Neural cell (in vitro differentiated cells): ENCODE measurements at regions not wholly inside any gene's neighbourhood (a gene's known extent, or its start where the extent isn't known, plus 50 kb on each side); places are given as distances from the start of the nearest gene placed in this dataset.

ENCODE experiments used
- H2AFZ ChIP-seq: fragments of 200-600, 300-800 bp; sonication (generic), shearing (Covaris generic); 2 replicates; pipeline ENCODE4 v1.6.0; 2014; ENCODE audit warnings: low read depth, mild to moderate bottlenecking, antibody characterized with exemption, low read length, moderate library complexity
- H3F3A ChIP-seq: fragments of 200-600 bp; shearing (Covaris generic); 2 replicates; pipeline ENCODE4 v1.6.1; 2016; ENCODE audit warnings: mild to moderate bottlenecking, moderate library complexity, mixed read lengths, antibody characterized with exemption, low read length; ENCODE audit not compliant: insufficient read depth, poor library complexity, severe bottlenecking
- H3K27ac ChIP-seq: fragments of 200-600, 300-800 bp; sonication (generic), shearing (Covaris generic); 2 replicates; pipeline ENCODE4 v1.5.1; 2014; ENCODE audit warnings: mild to moderate bottlenecking, low read length, moderate library complexity
- H3K27me3 ChIP-seq: fragments of 300-800, 200-600 bp; sonication (generic), shearing (Covaris generic); 2 replicates; pipeline ENCODE4 v1.6.0; 2014; ENCODE audit warnings: mild to moderate bottlenecking, low read depth, low read length, moderate library complexity; ENCODE audit not compliant: insufficient read depth
- H3K36me3 ChIP-seq: fragments of 300-800, 200-600 bp; sonication (generic), shearing (Covaris generic); 2 replicates; pipeline ENCODE4 v1.5.1; 2014; ENCODE audit warnings: mild to moderate bottlenecking, antibody characterized with exemption, low read length, moderate library complexity; ENCODE audit not compliant: insufficient read depth
- H3K4me2 ChIP-seq: fragments of 300-800, 200-600 bp; sonication (generic), shearing (Covaris generic); 2 replicates; pipeline ENCODE4 v1.6.0; 2014; ENCODE audit warnings: mild to moderate bottlenecking, low read length
- H3K4me3 ChIP-seq: fragments of 300-800, 200-600 bp; sonication (generic), shearing (Covaris generic); 2 replicates; pipeline ENCODE4 v1.5.1; 2014; ENCODE audit warnings: mild to moderate bottlenecking, low read length, moderate library complexity
- H3K79me2 ChIP-seq: fragments of 200-600 bp; shearing (Covaris generic); replicated peaks from 2 replicates; pipeline ENCODE4 v1.6.0; 2014; ENCODE audit warnings: mild to moderate bottlenecking, low read length, moderate library complexity; ENCODE audit not compliant: insufficient read depth
- H3K9ac ChIP-seq: fragments of 300-800, 200-600 bp; sonication (generic), shearing (Covaris generic); 2 replicates; pipeline ENCODE4 v1.6.1; 2016; ENCODE audit warnings: mild to moderate bottlenecking, low read length, mixed read lengths
- H3K9me2 ChIP-seq: fragments of 200-600 bp; shearing (Covaris generic); 2 replicates; pipeline ENCODE4 v1.6.1; 2016; ENCODE audit warnings: mild to moderate bottlenecking, low read length, mixed read lengths; ENCODE audit not compliant: insufficient read depth
- H3K9me3 ChIP-seq: fragments of 200-600, 300-800 bp; sonication (generic), shearing (Covaris generic); 2 replicates; pipeline ENCODE4 v1.6.1; 2016; ENCODE audit warnings: mild to moderate bottlenecking, mixed run types, low read length, moderate library complexity, mixed read lengths
- H4K20me1 ChIP-seq: fragments of 200-600 bp; shearing (Covaris generic); 2 replicates; pipeline ENCODE4 v1.6.1; 2016; ENCODE audit warnings: mild to moderate bottlenecking, mixed run types; ENCODE audit not compliant: insufficient read depth
- EP300 ChIP-seq: fragments of 450-650 bp; conservative IDR thresholded peaks from 2 replicates; pipeline ENCODE4 v1.6.1; 2014; ENCODE audit warnings: antibody characterized with exemption, mild to moderate bottlenecking, moderate library complexity; ENCODE audit not compliant: poor library complexity, severe bottlenecking
- EZH2 ChIP-seq: fragments of 200-600, 300-800 bp; shearing (Covaris generic), sonication (generic); IDR thresholded peaks from 2 replicates; pipeline ENCODE4 v1.6.1; 2014; ENCODE audit warnings: antibody characterized with exemption, low read length, borderline replicate concordance, mild to moderate bottlenecking; ENCODE audit not compliant: insufficient read depth, poor library complexity, severe bottlenecking
- MXI1 ChIP-seq: fragments of 450-650 bp; conservative IDR thresholded peaks from 2 replicates; pipeline ENCODE4 v1.6.1; 2014; ENCODE audit warnings: antibody characterized with exemption, mild to moderate bottlenecking; ENCODE audit not compliant: poor library complexity, severe bottlenecking
- POLR2AphosphoS5 ChIP-seq: IDR thresholded peaks from 2 replicates; pipeline ENCODE4 v1.6.1; 2012
- RAD21 ChIP-seq: fragments of 450-650 bp; conservative IDR thresholded peaks from 2 replicates; pipeline ENCODE4 v1.6.1; 2014; ENCODE audit warnings: antibody characterized with exemption, mild to moderate bottlenecking, moderate library complexity
- SMC3 ChIP-seq: fragments of 450-650 bp; conservative IDR thresholded peaks from 2 replicates; pipeline ENCODE4 v1.6.1; 2014; ENCODE audit warnings: antibody characterized with exemption, mild to moderate bottlenecking, moderate library complexity; ENCODE audit not compliant: poor library complexity
- TAF1 ChIP-seq: IDR thresholded peaks from 2 replicates; pipeline ENCODE4 v1.6.1; 2012; ENCODE audit warnings: low read depth
- TF ChIP-seq, protein P1 (sequence below): IDR thresholded peaks from 2 replicates; pipeline ENCODE4 v1.6.1; 2012; ENCODE audit warnings: borderline replicate concordance
- TF ChIP-seq, protein P2 (sequence below): fragments of 450-650 bp; IDR thresholded peaks from 2 replicates; pipeline ENCODE4 v1.5.1; 2014; ENCODE audit warnings: antibody characterized with exemption, mild to moderate bottlenecking, moderate library complexity; ENCODE audit not compliant: poor library complexity, severe bottlenecking

GRCh38 chr9:38200431-38200830, 131.4 kb upstream of the SHB start:
- Histone ChIP-seq H4K20me1 (no peaks in the 10 kb centered on the region), H3F3A (no peaks in the 10 kb centered on the region), H3K36me3 (no peaks in the 10 kb centered on the region), H2AFZ (no peak overlapping the region), H3K9me3 (peaks cover 5% of the 10 kb centered on the region), H3K27ac (peak overlapping the region; percentile 14), H3K4me3 (no peak overlapping the region), H3K9me2 (no peaks in the 10 kb centered on the region), H3K27me3 (no peaks in the 10 kb centered on the region), H3K4me2 (no peak overlapping the region), H3K79me2 (no peaks in the 10 kb centered on the region), H3K9ac (no peak overlapping the region)
- TF ChIP-seq MXI1: no peak
- peak; percentile 5 for TF ChIP-seq POLR2AphosphoS5

GRCh38 chr9:38198140-38198539, 129.1 kb upstream of the SHB start:
- no peaks in the 10 kb centered on the region for H3K27me3 ChIP-seq
- peaks cover 5% of the 10 kb centered on the region for H3K9me3 ChIP-seq
- no peak overlapping the region for H2AFZ ChIP-seq
- no peak overlapping the region for H3K9ac ChIP-seq
- no peak overlapping the region for H3K4me2 ChIP-seq
- H3K4me3 ChIP-seq: no peak overlapping the region
- no peaks in the 10 kb centered on the region for H4K20me1 ChIP-seq
- no peak overlapping the region for H3K27ac ChIP-seq
- no peaks in the 10 kb centered on the region for H3F3A ChIP-seq
- TF ChIP-seq, protein P1, sequence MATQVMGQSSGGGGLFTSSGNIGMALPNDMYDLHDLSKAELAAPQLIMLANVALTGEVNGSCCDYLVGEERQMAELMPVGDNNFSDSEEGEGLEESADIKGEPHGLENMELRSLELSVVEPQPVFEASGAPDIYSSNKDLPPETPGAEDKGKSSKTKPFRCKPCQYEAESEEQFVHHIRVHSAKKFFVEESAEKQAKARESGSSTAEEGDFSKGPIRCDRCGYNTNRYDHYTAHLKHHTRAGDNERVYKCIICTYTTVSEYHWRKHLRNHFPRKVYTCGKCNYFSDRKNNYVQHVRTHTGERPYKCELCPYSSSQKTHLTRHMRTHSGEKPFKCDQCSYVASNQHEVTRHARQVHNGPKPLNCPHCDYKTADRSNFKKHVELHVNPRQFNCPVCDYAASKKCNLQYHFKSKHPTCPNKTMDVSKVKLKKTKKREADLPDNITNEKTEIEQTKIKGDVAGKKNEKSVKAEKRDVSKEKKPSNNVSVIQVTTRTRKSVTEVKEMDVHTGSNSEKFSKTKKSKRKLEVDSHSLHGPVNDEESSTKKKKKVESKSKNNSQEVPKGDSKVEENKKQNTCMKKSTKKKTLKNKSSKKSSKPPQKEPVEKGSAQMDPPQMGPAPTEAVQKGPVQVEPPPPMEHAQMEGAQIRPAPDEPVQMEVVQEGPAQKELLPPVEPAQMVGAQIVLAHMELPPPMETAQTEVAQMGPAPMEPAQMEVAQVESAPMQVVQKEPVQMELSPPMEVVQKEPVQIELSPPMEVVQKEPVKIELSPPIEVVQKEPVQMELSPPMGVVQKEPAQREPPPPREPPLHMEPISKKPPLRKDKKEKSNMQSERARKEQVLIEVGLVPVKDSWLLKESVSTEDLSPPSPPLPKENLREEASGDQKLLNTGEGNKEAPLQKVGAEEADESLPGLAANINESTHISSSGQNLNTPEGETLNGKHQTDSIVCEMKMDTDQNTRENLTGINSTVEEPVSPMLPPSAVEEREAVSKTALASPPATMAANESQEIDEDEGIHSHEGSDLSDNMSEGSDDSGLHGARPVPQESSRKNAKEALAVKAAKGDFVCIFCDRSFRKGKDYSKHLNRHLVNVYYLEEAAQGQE: no peak
- TF ChIP-seq SMC3 (no peak), POLR2AphosphoS5 (no peak), EZH2 (no peak), EP300 (no peak), MXI1 (no peak), RAD21 (no peak), TAF1 (no peak)
- TF ChIP-seq, protein P2, sequence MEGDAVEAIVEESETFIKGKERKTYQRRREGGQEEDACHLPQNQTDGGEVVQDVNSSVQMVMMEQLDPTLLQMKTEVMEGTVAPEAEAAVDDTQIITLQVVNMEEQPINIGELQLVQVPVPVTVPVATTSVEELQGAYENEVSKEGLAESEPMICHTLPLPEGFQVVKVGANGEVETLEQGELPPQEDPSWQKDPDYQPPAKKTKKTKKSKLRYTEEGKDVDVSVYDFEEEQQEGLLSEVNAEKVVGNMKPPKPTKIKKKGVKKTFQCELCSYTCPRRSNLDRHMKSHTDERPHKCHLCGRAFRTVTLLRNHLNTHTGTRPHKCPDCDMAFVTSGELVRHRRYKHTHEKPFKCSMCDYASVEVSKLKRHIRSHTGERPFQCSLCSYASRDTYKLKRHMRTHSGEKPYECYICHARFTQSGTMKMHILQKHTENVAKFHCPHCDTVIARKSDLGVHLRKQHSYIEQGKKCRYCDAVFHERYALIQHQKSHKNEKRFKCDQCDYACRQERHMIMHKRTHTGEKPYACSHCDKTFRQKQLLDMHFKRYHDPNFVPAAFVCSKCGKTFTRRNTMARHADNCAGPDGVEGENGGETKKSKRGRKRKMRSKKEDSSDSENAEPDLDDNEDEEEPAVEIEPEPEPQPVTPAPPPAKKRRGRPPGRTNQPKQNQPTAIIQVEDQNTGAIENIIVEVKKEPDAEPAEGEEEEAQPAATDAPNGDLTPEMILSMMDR: no peak
- H3K36me3 ChIP-seq: no peaks in the 10 kb centered on the region
- H3K9me2 ChIP-seq: no peaks in the 10 kb centered on the region
- H3K79me2 ChIP-seq: no peaks in the 10 kb centered on the region

GRCh38 chr9:38196714-38197113, 127.7 kb upstream of the SHB start:
- Histone ChIP-seq H3K9me3 (peaks cover 3% of the 10 kb centered on the region), H3K36me3 (no peaks in the 10 kb centered on the region), H4K20me1 (no peaks in the 10 kb centered on the region), H3K27me3 (no peaks in the 10 kb centered on the region), H3K4me2 (no peak overlapping the region), H2AFZ (no peak overlapping the region), H3F3A (no peaks in the 10 kb centered on the region), H3K79me2 (no peaks in the 10 kb centered on the region), H3K27ac (no peak overlapping the region), H3K9ac (no peak overlapping the region), H3K9me2 (no peaks in the 10 kb centered on the region), H3K4me3 (no peak overlapping the region)
- TF ChIP-seq EP300 (no peak), EZH2 (no peak), POLR2AphosphoS5 (no peak), SMC3 (no peak), TAF1 (no peak), MXI1 (no peak), RAD21 (no peak)
- TF ChIP-seq, protein P1: no peak
- TF ChIP-seq, protein P2: no peak
